Skeletal muscle tissue (tissue), 3 donors: ENCODE measurements at regions not wholly inside any gene's neighbourhood (a gene's known extent, or its start where the extent isn't known, plus 50 kb on each side); places are given as distances from the start of the nearest gene placed in this dataset.
"Not testable (repeated sequence)": the region's sequence is repeated elsewhere in the genome, so short reads cannot be mapped to it uniquely, and the experiment has no call there.

Experiments used
- H3K27ac ChIP-seq: one replicate; pipeline ENCODE4 v1.7.0; 2013; ENCODE audit warnings: mild to moderate bottlenecking, low read depth, low read length, inconsistent platforms
- H3K27me3 ChIP-seq, 3 donors: one replicate each; pipeline ENCODE4 v1.7.0; 2013; ENCODE audit warnings: low read length in 3 of 3; ENCODE audit not compliant: control insufficient read depth in 3 of 3, insufficient read depth in 3 of 3
- H3K36me3 ChIP-seq, 3 donors: one replicate each; pipeline ENCODE4 v1.7.0; 2013; ENCODE audit warnings: low read length in 3 of 3; ENCODE audit not compliant: control insufficient read depth in 3 of 3, insufficient read depth in 3 of 3
- H3K4me1 ChIP-seq, 3 donors: one replicate each; pipeline ENCODE4 v1.7.0; 2013; ENCODE audit warnings: low read length in 3 of 3, mild to moderate bottlenecking in 3 of 3; ENCODE audit not compliant: control insufficient read depth in 3 of 3, insufficient read depth in 3 of 3
- H3K4me3 ChIP-seq, 3 donors: one replicate each; pipeline ENCODE4 v1.7.0; 2013; ENCODE audit warnings: low read length in 3 of 3
- H3K9ac ChIP-seq, 3 donors: one replicate each; pipeline ENCODE4 v1.7.0; 2013; ENCODE audit warnings: low read length in 3 of 3, mild to moderate bottlenecking in 3 of 3, moderate library complexity in 2 of 3, low read depth in 1 of 3
- H3K9me3 ChIP-seq, 3 donors: one replicate each; pipeline ENCODE4 v1.7.0; 2013; ENCODE audit warnings: low read length in 3 of 3; ENCODE audit not compliant: control insufficient read depth in 3 of 3
- donor health status: Osteomylitis.

DNA sequence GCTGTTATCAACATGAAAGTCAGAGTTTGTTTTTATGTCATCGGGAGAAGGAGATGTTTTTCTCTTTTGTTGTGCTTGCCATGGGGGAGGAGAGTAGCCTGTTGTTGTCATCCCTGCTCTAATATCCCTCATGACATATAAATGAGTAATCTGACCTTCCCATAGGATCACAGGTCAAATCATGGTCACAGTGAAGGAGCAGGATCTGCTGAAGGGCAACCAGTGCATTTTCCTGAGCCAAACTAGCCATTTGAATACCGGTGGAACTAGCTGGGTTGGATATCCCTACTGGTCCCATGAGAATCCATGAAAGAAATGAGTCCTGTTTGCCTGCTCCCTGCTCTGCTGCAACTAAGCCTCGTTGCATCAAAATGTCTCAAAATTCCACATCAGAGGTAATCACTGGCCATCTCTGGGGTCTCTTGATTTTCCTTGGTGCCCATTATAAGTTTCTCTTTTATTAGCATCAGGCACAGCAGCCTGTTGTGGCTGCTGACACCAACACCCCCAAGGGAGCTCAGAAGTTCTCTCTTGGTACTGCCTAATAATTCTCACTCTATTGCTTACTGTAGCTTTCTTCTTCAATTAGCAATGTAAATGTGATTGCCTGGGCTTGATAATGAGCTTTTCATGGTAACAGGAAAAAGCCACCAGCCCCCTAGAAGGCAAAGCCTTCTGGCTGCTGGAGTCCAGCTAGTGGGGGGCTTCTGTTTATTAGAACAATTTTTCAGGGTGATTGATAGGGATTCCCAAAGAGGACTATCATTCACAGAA lies 211.4 kb upstream of the ERCC4 start:
- no peak overlapping the region for H3K9ac ChIP-seq
- H3K36me3 ChIP-seq: no peaks in the 10 kb centered on the region
- H3K4me1 ChIP-seq: no peaks in the 10 kb centered on the region
- peaks cover 0 to 2% (median 0%) of the 10 kb centered on the region in 3 donors for H3K27me3 ChIP-seq
- H3K9me3 ChIP-seq: no peaks in the 10 kb centered on the region
- H3K27ac ChIP-seq: no peak overlapping the region
- no peak overlapping the region for H3K4me3 ChIP-seq

DNA sequence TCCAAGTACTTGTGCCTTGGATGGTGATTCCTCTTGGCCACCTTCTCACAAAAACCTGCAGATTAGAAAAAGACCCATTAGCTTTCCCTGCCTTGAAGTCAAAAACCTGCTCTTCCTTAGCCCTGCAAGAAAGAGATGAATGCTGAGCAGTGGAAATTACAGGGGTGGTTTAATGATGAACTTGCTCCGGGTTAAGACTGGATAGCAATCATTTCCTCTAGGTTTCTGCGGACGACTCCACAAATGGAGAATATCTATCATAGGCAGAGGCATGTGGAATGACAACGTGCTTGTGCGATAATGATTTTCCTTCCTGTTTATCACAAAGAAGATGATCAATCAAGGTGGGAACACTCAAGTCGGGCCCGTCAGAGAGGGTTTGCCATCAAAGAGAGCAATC lies 201.2 kb upstream of the ERCC4 start:
- Histone ChIP-seq H3K9me3 (no peaks in the 10 kb centered on the region), H3K27me3 (no peaks in the 10 kb centered on the region), H3K9ac (no peak overlapping the region)

DNA sequence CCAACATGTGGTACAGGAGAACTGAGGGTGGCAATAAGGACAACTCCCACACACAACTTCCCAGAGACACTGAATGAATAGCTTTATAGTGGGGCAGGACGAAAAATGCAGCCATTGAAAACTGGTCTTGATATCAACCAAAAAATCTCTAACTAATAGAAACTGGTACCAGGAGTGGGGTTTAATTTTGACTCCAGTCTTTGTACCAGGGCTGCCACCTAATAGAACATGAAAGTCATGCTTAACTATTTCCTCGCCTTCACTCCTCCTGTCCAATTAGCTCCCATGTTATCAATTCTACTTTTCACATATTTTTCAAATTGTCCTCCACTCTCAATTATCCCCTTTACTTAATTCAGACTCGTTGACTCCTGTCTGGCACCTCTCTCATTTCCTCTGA lies 192.0 kb upstream of the ERCC4 start:
- Histone ChIP-seq H3K9ac (no peak overlapping the region), H3K4me3 (no peak overlapping the region), H3K4me1 (no peaks in the 10 kb centered on the region), H3K27ac (no peak overlapping the region), H3K27me3 (no peaks in the 10 kb centered on the region), H3K9me3 (no peaks in the 10 kb centered on the region), H3K36me3 (no peaks in the 10 kb centered on the region)

More for the DNA sequence above, 201.2 kb upstream of the ERCC4 start:
- Histone ChIP-seq H3K4me1 (no peaks in the 10 kb centered on the region), H3K36me3 (no peaks in the 10 kb centered on the region), H3K4me3 (no peak overlapping the region), H3K27ac (no peak overlapping the region)

DNA sequence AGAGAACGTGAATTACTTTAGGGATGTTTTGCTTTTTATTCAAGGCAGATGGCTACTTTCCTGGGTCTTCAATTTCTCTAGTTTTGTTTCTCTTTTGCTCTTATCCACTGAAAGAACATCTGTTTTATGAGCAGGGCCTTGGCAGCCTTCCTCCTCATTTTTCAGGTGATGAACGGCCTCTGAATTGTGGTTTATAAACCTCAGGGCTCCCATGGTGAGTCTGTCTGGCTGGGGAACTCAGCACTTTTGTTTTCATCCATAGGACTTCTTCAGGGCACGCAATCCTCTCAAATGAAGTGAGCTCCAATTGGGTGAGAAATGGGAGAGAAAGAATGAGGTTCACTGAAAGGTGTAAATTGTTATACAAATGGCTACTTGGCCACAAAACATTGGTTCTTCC lies 186.4 kb upstream of the ERCC4 start:
- no peak overlapping the region for H3K4me3 ChIP-seq
- H3K36me3 ChIP-seq: no peaks in the 10 kb centered on the region
- H3K9ac ChIP-seq: no peak overlapping the region
- no peak overlapping the region for H3K27ac ChIP-seq
- H3K27me3 ChIP-seq: peaks cover 0 to 6% (median 0%) of the 10 kb centered on the region in 3 donors
- no peaks in the 10 kb centered on the region for H3K9me3 ChIP-seq
- no peaks in the 10 kb centered on the region for H3K4me1 ChIP-seq

DNA sequence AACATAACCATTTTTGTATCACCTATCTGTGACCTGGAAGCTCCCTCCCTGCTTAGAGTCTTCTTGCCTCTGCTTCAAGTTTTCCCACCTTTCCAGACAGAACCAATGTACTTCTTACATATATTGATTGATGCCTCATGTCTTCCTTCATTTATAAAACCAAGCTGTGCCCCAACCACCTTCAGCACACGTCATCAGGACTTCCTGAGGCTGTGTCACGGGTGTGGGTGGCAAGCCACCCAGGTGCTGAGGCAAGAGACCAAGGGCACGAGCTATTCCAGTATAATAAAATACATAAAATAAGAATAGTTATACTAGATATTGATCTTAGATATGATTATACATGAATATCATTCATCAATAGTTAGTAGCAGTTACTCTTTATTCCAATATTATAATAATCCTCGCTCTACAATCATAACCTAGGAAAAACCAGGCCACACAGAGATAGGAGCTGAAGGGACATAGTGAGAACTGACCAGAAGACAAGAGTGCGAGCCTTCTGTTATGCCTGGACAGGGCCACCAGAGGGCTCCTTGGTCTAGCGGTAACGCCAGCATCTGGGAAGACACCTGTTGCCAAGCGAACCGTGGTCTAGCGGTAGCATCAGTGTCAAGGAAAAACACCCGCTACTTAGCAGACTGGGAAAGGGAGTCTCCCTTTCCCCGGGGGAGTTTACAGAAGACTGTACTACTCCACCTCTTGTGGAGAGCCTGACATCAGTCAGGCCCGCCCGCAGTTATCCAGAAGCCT lies 180.2 kb upstream of the ERCC4 start:
- not testable (repeated sequence) for H3K4me3 ChIP-seq, H3K9ac ChIP-seq, H3K4me1 ChIP-seq, H3K27me3 ChIP-seq, H3K27ac ChIP-seq, H3K36me3 ChIP-seq, H3K9me3 ChIP-seq

DNA sequence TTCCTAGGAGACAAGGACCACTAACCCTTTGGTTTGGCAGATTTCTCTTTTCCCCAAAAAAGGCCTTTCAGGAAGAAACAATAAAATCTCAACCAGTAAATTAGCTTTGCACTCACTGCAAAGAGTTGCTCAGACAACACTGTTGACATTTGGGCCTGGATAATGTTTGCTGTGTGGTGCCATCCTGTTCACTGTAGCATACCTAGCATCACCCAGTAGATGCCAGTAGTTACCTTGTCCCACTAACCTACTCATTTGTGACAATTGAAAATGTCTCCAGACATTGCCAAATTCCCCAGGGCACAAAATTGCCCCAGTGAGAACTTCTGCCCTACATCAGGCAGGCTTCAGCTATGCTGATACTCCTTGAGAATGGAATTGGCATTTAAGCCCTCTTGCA lies 177.0 kb upstream of the ERCC4 start:
- Histone ChIP-seq H3K9me3 (peaks cover 0 to 2% (median 0%) of the 10 kb centered on the region in 3 donors), H3K27me3 (no peaks in the 10 kb centered on the region), H3K36me3 (no peaks in the 10 kb centered on the region), H3K27ac (no peak overlapping the region), H3K9ac (no peak overlapping the region), H3K4me1 (no peaks in the 10 kb centered on the region), H3K4me3 (no peak overlapping the region)

DNA sequence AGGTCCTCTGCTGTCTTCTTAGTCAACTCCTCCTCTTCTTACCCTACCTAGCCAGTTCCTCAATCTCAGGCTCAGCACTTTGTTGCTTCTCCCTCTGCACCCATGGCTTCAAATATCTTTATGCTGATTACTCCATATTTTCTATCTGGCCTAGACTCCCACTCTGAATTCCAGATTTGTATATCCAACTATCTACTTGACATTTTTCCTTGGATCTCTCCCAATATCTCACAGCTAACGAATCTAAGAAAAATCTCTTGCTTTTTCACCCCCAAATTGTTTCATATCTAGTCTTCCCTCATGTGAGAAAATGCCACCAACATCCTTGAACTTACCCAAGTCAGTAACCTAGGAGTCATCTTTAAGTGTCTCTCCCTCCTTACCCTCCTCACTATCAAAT lies 176.4 kb upstream of the ERCC4 start:
- no peak overlapping the region for H3K27ac ChIP-seq
- no peaks in the 10 kb centered on the region for H3K36me3 ChIP-seq
- no peaks in the 10 kb centered on the region for H3K27me3 ChIP-seq
- no peak overlapping the region for H3K9ac ChIP-seq
- no peaks in the 10 kb centered on the region for H3K4me1 ChIP-seq
- H3K4me3 ChIP-seq: no peak overlapping the region
- peaks cover 0 to 2% (median 0%) of the 10 kb centered on the region in 3 donors for H3K9me3 ChIP-seq

DNA sequence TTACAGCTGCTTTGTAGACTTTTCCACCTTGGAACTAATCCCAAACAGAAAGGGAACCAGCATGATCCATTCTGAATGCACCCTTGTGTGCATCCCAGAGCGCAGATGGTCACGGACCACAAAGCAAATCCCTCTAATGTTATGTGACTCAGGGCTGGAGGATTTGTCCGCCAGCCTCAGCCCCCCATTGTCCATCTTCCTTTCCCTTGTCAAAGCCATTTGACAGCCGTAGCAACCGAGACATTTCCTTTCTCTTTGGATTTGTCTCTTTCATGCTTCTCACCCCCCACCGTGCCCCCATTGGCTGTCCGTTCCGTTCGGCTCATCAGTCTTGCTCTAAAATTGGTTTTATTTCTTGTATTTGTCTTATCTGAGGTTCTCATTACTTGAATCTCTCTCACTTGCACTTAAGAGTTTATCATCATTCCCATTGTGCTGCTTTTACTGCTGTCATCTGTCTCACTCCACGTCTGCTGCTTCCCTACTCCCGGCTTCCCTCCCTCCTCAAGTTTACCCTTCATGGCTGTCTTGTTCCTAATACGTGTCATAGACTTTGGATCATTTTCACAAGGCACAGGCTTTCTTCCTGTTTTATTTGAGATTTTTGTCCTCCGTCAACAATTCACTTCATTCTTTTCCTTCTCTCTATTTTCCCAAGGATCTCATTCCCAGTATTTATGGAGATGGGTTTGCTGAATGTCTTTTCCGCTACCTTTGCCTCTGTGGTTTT lies 163.4 kb upstream of the ERCC4 start:
- H3K27ac ChIP-seq: no peak overlapping the region
- no peaks in the 10 kb centered on the region for H3K27me3 ChIP-seq
- H3K4me3 ChIP-seq: no peak overlapping the region
- no peaks in the 10 kb centered on the region for H3K9me3 ChIP-seq
- H3K9ac ChIP-seq: no peak overlapping the region
- no peaks in the 10 kb centered on the region for H3K36me3 ChIP-seq
- H3K4me1 ChIP-seq: no peaks in the 10 kb centered on the region

DNA sequence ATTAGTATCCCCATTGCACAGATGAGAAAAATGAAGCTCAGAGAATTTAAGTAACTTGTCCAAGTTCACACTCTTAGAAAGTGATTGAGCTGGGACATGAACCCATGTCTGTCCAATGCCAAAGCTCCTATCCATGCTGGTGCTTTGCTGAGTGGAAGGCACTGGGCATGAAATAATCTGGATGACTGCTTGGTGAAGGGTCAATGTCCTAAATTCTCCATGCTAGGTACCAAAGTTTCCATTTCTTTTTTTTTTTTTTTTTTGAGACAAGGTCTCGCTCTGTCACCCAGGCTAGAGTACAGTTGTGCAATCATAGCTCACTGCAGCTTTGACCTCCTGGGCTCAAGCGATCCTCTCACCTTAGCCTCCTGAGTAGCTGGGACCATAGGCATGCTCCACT lies 153.6 kb upstream of the ERCC4 start:
- Histone ChIP-seq H3K9ac (no peak overlapping the region), H3K4me1 (no peaks in the 10 kb centered on the region), H3K27ac (no peak overlapping the region), H3K9me3 (no peaks in the 10 kb centered on the region), H3K36me3 (no peaks in the 10 kb centered on the region), H3K27me3 (peaks cover 0 to 2% (median 0%) of the 10 kb centered on the region in 3 donors), H3K4me3 (no peak overlapping the region)

DNA sequence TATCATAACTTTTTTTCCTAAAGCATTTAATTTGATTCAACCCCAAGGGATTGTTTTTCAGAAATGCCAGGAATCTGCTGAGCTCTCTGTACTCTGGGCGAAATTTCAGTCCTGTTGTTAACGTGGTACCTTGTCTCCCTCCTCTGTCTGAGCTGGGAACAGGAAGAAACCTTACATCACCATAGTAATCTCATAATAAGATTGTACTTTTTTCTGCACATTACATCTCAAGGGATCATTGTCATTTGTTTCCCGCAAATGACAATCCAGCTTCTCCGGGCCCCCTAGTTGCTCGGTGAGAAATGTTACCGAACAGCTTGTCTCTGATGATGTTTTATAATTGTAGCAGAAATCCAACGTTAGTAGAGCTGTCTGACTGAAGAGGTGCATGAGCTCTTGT lies 152.7 kb upstream of the ERCC4 start:
- Histone ChIP-seq H3K27ac (no peak overlapping the region), H3K36me3 (no peaks in the 10 kb centered on the region), H3K4me1 (no peaks in the 10 kb centered on the region)

More for the DNA sequence above, 152.7 kb upstream of the ERCC4 start:
- H3K9ac ChIP-seq: no peak overlapping the region
- H3K9me3 ChIP-seq: no peaks in the 10 kb centered on the region
- H3K27me3 ChIP-seq: peaks cover 0 to 2% (median 0%) of the 10 kb centered on the region in 3 donors
- no peak overlapping the region for H3K4me3 ChIP-seq
